SK-N-SH treated with all-trans-retinoic acid at 6 μM for 48 hours (cell line): ENCODE measurements at regions not wholly inside any gene's neighbourhood (a gene's known extent, or its start where the extent isn't known, plus 50 kb on each side); places are given as distances from the start of the nearest gene placed in this dataset.

Source experiments
- ATAC-seq: fragments of 200-7000 bp; cut with Tn5 transposase; 3 replicates; pipeline ENCODE4 v1.9.1; 2020; ENCODE audit warnings: mild to moderate bottlenecking, moderate library complexity
- ARNTL ChIP-seq: fragments of 450-650 bp; formaldehyde crosslinking; IDR thresholded peaks from 2 replicates; pipeline ENCODE4 v1.5.0; 2020; ENCODE audit warnings: low read depth, mild to moderate bottlenecking, moderate library complexity, borderline replicate concordance
- BACH2 ChIP-seq: fragments of 250-450 bp; sonication (Bioruptor Pico); IDR thresholded peaks from 2 replicates; pipeline ENCODE4 v1.9.0; 2021; ENCODE audit warnings: mild to moderate bottlenecking, borderline replicate concordance
- CREB5 ChIP-seq: fragments of 250-450 bp; sonication (Bioruptor Pico); IDR thresholded peaks from 2 replicates; pipeline ENCODE4 v1.5.1; 2020; ENCODE audit warnings: low read depth, mild to moderate bottlenecking, moderate library complexity
- CSRNP3 ChIP-seq: fragments of 250-450 bp; sonication (Bioruptor Pico); IDR thresholded peaks from 2 replicates; pipeline ENCODE4 v1.5.1; 2021; ENCODE audit warnings: mild to moderate bottlenecking, moderate library complexity
- GLIS3 ChIP-seq: fragments of 250-450 bp; sonication (Bioruptor Pico); IDR thresholded peaks from 2 replicates; pipeline ENCODE4 v1.5.0; 2020; ENCODE audit warnings: mild to moderate bottlenecking, moderate library complexity
- ISL1 ChIP-seq: fragments of 250-450 bp; sonication (Bioruptor Pico); IDR thresholded peaks from 2 replicates; pipeline ENCODE4 v2.1.2; 2022; ENCODE audit warnings: mild to moderate bottlenecking, moderate library complexity
- PATZ1 ChIP-seq: fragments of 250-450 bp; sonication (Bioruptor Pico); IDR thresholded peaks from 2 replicates; pipeline ENCODE4 v1.8.0; 2020; ENCODE audit warnings: mild to moderate bottlenecking, moderate library complexity, borderline replicate concordance
- POU6F1 ChIP-seq: fragments of 250-450 bp; sonication (Bioruptor Pico); IDR thresholded peaks from 2 replicates; pipeline ENCODE4 v1.8.0; 2021; ENCODE audit warnings: low read depth, mild to moderate bottlenecking, moderate library complexity, borderline replicate concordance
- PPARA ChIP-seq: fragments of 250-450 bp; sonication (Bioruptor Pico); IDR thresholded peaks from 2 replicates; pipeline ENCODE4 v1.5.0; 2020; ENCODE audit warnings: mild to moderate bottlenecking, borderline replicate concordance
- TSHZ2 ChIP-seq: fragments of 250-450 bp; sonication (Bioruptor Pico); IDR thresholded peaks from 2 replicates; pipeline ENCODE4 v1.5.0; 2020; ENCODE audit warnings: mild to moderate bottlenecking, moderate library complexity
- ZC3H10 ChIP-seq: fragments of 250-450 bp; sonication (Bioruptor Pico); IDR thresholded peaks from 2 replicates; pipeline ENCODE4 v1.5.1; 2021; ENCODE audit warnings: mild to moderate bottlenecking, moderate library complexity
- ZFP3 ChIP-seq: fragments of 250-450 bp; sonication (Bioruptor Pico); IDR thresholded peaks from 2 replicates; pipeline ENCODE4 v1.5.0; 2020; ENCODE audit warnings: mild to moderate bottlenecking, moderate library complexity
- ZFP30 ChIP-seq: fragments of 450-650 bp; formaldehyde crosslinking; IDR thresholded peaks from 2 replicates; pipeline ENCODE4 v1.5.0; 2022; ENCODE audit warnings: mild to moderate bottlenecking, moderate library complexity
- ZNF565 ChIP-seq: fragments of 450-650 bp; formaldehyde crosslinking; conservative IDR thresholded peaks from 2 replicates; pipeline ENCODE4 v1.5.0; 2020; ENCODE audit warnings: low read depth, mild to moderate bottlenecking, moderate library complexity
- ZNF70 ChIP-seq: fragments of 450-650 bp; formaldehyde crosslinking; IDR thresholded peaks from 2 replicates; pipeline ENCODE4 v1.5.0; 2020; ENCODE audit warnings: mild to moderate bottlenecking, moderate library complexity

- no peak for TF ChIP-seq POU6F1
Measured at GRCh38 chr3:27585429-27585828, 101.2 kb upstream of the SLC4A7 start (continued).

- ATAC-seq, result no peak
- TF ChIP-seq ISL1 (CRISPR knock-in tag), result no peak
- no peak for TF ChIP-seq CREB5 (CRISPR knock-in tag)
- TF ChIP-seq POU6F1, result no peak
- no peak for TF ChIP-seq ZFP3 (CRISPR knock-in tag)
- no peak for TF ChIP-seq ZNF565 (CRISPR knock-in tag)
- no peak for TF ChIP-seq ZNF70 (CRISPR knock-in tag)
- no peak for TF ChIP-seq ZFP30 (CRISPR knock-in tag)
- no peak for TF ChIP-seq ZC3H10 (CRISPR knock-in tag)
- TF ChIP-seq CSRNP3 (CRISPR knock-in tag), result no peak
Measured at GRCh38 chr3:27584874-27585273, 100.7 kb upstream of the SLC4A7 start.

GRCh38 chr3:27581852-27582251 lies 97.7 kb upstream of the SLC4A7 start:
- TF ChIP-seq POU6F1 (no peak), ZFP3 (CRISPR knock-in tag) (no peak), GLIS3 (CRISPR knock-in tag) (no peak), BACH2 (CRISPR knock-in tag) (no peak), ZNF70 (CRISPR knock-in tag) (no peak), CREB5 (CRISPR knock-in tag) (no peak), PPARA (CRISPR knock-in tag) (no peak), TSHZ2 (CRISPR knock-in tag) (no peak)
- no peak for ATAC-seq

GRCh38 chr3:27578032-27578431 lies 93.8 kb upstream of the SLC4A7 start:
- ATAC-seq, result no peak
- no peak for TF ChIP-seq PPARA (CRISPR knock-in tag)
- no peak for TF ChIP-seq PATZ1
- no peak for TF ChIP-seq ARNTL
- TF ChIP-seq POU6F1, result no peak
- TF ChIP-seq ZNF565 (CRISPR knock-in tag), result no peak
- no peak for TF ChIP-seq CSRNP3 (CRISPR knock-in tag)
- TF ChIP-seq ISL1 (CRISPR knock-in tag), result no peak
- TF ChIP-seq ZC3H10 (CRISPR knock-in tag), result no peak
- TF ChIP-seq GLIS3 (CRISPR knock-in tag), result no peak
